Activated CD8-positive, alpha-beta memory T cell treated with anti-CD3 and anti-CD28 coated beads for 4 hours (primary cell): ENCODE measurements at regions not wholly inside any gene's neighbourhood (a gene's known extent, or its start where the extent isn't known, plus 50 kb on each side); places are given as distances from the start of the nearest gene placed in this dataset.

Experiments
- DNase-seq, 2 donors: peaks; one replicate each; pipeline ENCODE4 v3.0.0-alpha.2; 2020; ENCODE audit warnings: low read depth in 2 of 2

DNA sequence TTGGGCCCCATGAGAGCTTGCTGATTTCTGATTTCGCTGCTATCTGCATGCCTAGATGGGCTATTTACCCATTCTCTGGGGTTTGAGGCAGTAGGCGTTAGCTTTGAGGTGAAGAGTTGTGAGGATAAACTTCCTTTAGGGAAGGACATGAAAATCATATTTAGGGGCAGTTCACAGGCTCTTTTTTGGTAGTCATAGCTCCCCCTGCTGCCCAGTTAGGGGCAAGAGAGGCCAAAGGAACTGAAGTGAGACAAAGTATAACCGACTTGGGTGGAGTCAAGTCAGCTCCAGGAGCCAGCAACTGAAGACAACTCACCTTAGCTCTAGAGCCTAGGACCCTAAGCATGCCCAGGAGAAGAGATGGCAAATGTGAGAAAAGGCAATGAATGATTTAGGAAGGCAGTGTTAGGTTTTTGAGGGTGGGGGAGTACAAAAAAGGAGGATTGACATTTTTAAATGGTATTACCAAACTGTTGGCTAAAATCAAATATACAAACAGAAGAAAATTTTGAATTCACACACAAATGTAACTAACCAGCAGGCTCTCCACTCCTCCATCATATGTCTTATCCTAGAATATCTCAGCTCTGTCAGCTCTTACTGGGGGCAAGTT lies 625.2 kb downstream of the LMO4 start:
- DNase-seq = peak in 1 of 2 donors; percentile 26

DNA sequence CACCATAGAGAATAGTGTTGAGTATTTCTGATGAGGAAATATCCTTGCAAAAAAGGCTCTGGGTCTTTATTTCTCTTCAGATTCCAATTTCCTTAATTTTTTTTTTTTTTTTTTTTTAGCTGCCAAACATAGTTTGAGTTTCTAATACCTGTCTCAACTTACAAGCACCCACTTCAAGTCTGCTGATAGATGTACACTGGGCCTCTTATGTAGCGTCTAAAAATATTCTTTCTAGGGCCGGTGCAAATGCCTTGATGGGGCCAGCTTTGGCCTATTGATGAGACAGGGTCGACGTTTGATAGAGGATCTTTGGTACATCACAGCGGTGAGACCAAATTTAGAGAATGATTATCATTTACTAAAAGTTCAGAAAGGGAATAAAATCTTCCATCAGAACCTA lies 626.4 kb downstream of the LMO4 start:
- DNase-seq = no peak

DNA sequence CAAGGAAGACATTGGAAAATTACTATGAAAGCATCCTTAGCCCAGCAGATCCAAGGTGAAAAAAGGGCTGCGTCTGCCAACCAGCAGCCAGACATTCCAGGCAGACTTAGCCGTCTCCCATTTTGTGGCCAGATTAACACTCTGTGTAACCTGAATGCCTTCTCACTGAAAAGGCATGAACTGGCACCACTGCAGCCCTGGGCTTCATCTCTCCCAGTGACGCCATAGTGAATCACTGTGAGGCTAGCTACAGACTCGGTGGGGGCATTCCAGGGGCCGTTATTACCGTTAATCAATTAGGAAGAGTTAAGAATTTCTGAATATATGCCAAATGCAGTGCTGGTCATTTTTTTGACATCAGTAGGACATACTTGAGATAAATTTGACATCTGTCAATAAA lies 627.4 kb downstream of the LMO4 start:
- DNase-seq = no peak

DNA sequence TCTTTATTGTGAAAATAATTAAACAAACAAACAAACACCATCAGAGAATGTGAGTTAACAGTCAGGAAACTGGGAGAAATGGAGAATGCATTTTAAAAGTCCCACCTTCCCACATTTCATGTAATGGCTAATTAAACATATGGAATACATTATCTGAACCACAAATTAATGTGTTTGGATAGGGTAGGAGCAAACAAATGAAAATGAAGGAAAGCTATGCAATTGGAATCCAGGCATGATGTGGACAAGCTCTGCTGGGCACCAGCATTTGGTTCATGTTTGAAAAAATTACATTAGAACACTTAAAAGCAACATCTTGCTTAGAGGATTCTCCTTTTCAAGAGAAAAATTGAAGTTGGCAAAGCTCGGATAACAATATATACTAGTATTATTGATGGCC lies 628.1 kb downstream of the LMO4 start:
- DNase-seq = no peak

DNA sequence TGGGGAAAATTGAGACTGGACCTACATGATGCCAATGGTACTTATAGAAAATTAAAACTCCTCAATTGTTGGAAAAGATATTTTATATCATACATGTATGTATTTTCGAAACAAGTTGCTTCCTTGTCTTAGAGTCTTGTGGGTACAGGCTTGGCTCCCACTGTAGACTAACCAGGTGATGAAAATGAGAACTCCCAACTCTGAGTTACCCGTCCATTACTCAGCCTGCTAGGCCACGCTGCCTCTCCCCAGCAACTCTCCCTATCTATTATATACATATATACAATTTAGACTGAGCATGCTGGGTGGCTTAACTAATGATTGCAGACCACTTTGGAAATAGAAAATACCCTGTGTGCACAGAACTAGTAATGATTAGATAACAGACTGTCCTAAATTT lies 628.7 kb downstream of the LMO4 start:
- no peak for DNase-seq

DNA sequence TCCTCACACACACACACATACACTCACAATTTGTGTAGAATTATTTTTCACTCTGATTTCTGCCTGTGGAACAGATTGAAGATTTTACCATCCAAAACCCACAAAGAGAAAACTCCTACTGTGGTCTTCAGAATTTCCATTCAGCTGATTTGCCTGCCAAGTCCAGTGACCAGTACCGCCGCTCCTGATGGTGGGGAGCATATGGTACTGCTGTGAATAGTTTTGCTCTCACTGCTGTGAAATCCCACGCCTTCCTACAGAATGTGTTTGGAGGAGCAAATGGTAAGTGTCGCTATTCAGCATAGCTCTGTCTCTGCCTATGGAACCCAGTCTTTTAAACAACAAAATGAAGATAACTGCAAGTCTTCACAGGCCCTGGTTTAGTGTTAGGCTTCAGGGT lies 629.5 kb downstream of the LMO4 start:
- no peak for DNase-seq

DNA sequence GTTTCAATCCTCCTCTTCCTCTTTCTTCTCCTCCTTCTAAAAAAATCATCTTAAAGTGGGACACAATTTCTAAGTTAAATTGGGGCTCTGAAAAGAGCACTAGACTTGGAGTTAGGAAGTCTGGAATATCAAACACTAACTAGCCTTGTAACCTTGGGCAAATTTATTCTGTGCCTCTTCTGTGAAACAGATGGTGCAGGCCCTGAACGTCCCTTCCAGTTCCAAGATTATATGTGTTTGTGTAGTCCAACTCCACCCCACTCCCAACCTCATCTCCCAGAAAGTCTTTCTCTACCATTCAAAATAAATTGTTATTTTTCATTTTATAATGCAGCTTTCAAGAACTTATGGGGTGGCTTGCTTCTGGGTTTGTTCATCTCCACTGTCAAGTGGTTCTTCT lies 630.0 kb downstream of the LMO4 start:
- no peak for DNase-seq

DNA sequence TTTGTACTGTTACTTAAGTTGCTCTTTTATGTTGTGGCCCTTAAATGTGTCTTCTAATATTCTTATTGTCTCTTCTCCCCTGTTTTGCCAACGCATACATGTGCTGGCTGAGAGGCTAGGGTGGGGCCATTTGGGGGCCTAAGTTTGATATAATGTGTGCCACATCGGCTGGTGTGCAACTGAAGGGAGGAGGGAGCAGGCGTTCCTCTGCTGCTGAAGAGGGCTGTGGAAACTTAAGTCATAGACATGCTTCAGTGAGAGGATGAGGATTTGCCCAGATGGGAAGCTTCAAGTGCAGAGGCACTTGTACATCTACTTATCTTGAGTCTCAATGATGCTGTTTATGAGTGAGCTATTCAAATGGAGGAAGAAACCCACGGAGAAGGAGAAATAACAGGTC lies 630.6 kb downstream of the LMO4 start:
- no peak for DNase-seq

DNA sequence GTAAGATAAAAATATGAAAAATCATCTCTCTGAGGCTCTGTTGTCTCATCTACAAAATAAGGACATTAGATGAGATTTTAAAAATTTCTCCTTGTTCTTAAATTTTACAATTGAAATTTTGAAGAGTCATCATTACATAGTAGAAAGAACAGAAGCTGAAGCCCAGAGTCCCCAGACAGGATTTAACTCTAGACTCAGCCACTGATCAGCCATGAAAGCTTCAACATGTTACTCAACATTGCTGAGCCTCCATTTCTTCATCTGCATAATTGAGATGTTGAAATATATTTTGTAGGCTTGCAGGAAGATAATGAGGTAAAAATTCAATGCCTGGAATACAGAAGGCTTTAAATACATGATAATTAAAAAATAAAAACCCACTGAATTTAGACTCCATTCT lies 633.3 kb downstream of the LMO4 start:
- no peak for DNase-seq

DNA sequence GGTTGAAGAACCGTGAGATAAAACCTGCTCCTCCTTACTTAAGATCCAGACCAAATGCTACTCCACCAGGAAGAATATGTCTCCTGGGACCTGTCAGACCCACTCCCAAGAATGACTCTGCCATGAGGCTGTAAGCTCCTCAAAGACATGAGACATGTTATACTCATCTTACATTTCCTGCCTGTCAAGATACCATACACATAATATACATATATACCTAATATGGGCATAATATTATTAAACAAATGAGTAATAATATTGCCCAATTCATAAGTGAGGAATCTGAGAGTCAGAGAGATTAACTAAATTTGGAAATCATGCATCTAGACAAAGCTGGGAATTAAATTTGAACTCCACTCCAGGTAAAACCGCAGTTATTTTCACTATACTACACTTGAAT lies 634.9 kb downstream of the LMO4 start:
- DNase-seq = no peak

DNA sequence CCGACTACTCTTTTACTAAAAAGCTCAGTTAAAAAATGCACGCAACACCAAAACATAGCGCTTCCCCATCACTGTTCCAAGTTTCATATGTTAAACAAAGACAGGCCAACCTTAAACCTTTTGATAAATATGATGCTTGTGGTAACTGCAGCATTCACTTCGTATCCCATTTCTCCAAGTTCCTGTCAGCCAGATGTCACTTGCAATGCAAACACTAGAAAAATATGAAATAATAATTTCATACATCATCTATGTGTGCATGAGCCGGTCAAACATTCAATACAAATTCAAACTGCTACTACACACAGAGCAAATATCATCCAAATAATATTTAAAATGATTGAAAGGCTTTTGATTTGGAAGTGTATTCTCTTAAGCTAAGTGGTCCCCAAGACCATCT lies 636.5 kb downstream of the LMO4 start:
- no peak for DNase-seq

DNA sequence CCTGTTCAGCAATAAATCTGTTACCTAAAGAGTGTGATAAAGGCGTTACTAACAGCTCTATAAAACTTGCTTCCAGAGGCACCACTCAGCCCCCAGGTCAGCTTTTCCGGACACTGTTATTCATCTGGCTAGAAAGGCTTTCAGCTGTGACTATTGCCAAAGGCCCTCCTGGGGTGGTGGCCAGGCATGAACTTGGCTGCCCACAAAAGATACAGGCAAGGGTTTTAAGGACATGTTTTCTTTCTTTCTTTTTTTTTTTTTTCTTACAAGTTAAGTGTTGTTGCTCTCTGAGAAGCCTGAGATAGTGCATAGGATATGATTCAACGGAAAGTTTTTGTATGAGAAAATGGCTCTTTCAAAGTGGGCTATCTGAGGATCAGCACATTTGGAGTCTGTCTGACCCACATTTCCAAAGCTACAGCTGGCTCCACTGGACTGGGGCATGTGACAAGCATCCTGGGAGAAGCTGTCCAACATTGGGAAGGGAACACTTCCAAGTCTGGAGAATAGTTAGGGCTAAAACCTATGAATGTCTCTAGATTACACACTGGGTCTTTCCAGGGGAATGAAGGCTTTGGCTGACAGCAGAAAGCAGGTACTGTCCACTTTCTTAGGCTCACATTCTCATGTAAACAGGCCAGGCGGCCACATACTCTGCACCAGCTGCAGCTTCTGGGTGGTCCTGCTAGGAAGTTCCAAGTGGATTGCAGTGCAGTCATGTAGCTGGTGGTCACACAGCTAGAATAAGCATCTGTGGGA lies 639.7 kb downstream of the LMO4 start:
- no peak for DNase-seq

DNA sequence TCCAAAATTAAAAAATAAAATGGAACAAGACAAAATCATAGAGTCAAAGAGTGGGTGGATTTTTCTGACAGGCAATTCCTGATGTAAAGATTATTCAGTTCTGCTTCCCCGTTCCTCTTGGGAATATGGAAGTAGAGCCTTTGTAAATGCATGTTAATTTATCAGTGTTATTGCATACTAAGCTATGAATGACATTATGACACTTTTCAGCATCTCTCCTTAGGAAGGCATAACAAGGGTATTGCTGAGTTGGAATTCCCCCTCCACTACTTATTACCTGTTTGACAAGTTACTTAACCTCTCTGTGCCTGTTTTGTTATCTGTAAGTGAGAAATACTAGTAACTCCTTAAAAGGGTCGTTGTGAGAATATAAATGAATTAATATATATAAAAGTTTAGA lies 640.4 kb downstream of the LMO4 start:
- DNase-seq = no peak

DNA sequence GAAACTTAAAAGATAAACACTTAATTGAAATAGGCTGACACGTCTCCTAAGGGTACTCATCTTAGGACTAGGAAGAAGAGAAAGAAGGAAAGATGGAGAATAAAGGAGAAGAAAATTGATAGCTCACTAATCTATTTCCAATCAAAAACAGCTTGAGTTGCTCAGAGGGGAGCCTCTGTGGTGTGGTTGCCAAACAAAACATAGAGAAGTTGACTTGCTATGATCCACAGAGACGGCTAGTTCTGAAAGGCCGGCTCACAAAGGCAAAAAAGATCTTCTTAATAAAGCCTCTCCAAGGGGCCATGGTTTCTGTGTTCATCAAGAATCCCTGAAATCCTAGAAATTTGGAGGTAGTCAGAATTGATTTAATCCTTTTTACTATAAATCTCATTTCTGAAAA lies 644.1 kb downstream of the LMO4 start:
- DNase-seq = no peak

DNA sequence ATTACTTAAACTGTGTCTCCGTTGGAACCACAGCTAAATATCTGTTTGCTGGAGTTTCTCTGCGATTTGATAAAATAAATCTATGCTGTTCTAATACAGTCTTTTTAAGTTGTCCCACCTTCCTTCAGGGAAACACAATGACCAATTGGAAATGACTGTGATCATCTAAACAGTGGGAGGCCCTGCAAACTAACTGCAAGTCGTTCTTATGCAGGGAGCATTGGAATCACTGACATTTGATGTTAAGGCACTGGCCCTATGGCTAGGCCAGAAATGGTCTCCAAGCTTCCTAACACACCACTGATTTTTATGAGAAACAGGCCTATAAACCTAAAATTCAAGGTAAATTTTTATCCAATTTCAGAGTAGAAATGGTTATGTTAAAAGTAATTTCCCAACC lies 645.2 kb downstream of the LMO4 start:
- no peak for DNase-seq

DNA sequence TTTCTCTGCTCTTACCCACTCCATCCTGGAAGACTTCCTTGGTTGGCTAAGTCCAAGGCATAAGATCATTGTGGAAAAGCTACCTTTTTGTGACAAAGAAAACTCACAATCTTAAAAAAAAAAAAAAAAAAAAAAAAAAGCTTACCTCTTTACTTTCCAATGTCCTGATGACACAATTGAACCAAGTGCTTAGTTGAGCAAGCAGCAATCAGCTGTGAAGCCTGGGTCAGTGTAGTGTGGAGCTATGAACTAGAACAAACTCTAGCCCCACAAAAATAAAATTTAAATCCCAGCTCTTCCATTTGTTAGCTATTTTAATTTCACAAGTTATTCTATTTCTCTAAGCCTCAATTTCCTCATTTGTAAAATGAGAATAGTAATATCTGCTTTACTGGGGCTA lies 647.6 kb downstream of the LMO4 start:
- DNase-seq = no peak

DNA sequence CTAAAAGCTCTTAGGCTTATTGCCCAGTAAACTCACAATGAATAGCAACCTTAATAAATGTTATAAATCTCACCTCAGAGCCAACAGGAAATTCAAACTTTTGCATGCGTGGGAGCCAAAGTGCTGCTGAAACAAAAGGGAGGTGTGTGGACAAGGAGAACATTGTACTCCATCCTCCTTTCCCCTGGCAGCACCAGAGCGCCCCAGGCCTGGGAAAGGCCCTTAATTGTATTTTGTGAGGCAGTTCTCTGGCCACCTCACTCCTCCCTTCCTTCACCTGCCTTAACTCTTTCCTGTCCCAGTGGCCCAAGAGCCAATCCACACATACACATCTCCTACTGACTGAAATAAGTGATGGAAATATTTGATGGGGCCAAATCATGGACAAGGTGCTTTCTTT lies 648.5 kb downstream of the LMO4 start:
- no peak for DNase-seq

DNA sequence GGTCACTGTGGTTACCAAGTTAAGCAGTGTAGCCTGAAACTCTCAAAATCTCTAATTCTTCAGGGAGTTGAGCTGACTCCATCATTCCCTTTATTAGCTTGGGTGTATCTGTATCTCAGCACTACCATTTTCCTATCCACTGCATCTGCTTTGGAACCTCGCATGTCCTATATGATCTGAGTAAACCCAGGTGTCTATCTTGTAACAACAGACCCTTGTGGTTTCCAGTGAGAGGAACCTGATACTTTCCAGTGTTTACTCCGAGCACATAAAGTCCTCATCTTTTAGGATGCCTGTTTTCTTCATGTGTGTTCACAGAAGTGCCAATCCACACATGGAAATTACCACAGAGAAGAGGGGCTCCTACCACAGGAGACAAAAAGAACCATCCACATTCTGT lies 650.4 kb downstream of the LMO4 start:
- DNase-seq = no peak

DNA sequence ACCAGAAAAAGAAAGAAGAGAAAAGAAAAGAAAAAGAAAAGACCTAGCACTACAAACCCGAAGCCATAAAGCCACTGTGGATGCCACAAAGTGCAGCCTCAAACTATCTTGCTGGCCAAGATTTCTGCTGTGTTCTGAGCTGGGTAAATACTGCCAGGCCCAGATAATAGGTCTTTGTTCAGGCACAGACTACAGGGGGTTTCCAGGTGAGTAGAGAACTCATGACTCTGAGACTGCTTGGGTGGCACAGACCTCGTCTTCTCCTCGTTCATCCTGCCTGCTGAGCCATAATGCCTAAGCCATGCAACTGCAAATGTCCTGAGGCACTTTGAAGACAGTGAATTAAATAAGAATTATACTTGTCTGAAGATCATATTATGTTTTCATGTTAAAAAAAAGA lies 651.8 kb downstream of the LMO4 start:
- no peak for DNase-seq

DNA sequence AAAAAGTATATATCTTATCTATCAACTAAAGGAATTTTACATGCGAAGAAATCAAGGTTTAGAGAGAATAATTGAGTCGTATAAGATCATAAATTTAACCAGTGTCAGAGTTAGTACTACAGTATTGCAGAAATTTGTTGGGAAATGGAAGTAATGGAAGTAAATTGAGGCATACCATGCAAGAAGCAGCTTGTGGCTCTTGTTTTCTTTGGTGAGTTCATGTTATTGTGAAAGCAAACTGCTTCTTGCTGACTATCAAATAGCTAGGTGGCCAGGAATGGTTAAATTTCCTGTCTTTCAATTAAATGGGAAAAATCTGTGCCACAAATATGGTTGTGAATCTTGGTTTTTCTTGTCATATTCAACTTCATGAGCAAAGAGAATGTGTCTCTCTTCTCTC lies 652.7 kb downstream of the LMO4 start:
- no peak for DNase-seq

DNA sequence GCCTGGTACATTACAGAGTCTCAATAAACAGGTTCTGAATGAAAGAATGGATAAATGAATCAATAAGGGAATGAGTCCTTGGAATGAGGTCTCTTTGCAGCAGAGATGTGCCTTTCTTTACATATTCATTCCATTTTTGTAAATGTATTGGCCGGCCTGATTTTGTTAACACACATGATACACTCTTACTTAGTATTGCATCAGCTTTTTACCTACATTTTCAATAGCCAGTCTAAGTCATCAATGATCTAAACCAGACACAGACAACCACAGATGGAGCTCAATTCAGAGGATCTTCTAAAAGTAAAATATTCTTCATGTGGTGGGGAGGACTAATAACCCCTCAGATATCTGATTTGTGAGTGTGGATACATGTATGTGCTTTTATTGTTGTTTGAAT lies 653.1 kb downstream of the LMO4 start:
- no peak for DNase-seq

DNA sequence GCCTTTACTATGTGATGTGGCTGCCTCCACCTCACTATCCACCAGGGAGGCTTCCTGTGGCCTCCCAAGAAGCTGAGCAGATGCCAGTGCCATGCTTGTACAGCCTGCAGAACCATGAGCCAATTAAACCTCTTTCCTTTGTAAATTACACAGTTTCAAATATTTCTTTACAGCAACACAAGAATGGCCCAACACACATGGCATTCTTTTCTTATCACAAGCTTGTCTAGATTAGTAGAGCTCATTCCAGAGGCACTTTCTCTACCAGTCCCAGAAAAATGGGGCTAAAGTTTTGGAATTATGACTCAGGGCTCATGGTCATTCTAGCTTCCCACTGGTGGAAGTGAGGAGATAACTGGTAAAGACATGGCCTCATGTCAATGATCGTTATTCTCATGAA lies 655.2 kb downstream of the LMO4 start:
- DNase-seq = no peak

DNA sequence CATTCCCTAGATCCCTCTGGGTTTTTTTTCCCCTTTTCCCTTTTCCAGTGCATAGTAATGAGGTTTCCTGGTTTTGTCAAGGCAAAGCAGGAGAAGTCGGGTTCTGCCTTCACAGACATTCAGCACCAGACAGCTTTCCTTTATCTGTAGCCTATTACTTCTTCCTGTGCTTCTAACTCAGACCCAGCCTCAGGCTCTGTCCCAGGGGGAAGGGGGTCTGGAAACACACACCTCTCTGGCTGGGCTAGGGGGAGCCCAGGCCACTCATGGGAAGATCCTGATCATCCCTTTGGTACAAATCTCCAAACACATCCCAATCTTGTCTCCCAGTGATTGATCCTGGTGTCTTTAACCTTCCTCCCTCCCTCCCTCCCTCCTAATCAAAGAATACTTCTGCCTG lies 656.4 kb downstream of the LMO4 start:
- DNase-seq = no peak
